Heart left ventricle (tissue), 16 donors: ENCODE measurements at regions not wholly inside any gene's neighbourhood (a gene's known extent, or its start where the extent isn't known, plus 50 kb on each side); places are given as distances from the start of the nearest gene placed in this dataset.

ENCODE experiments used
- ATAC-seq, 4 donors: fragments of 200-7000 bp; cut with Tn5 transposase; one replicate each; pipeline ENCODE4 v1.9.1; 2020 to 2022; ENCODE audit warnings: moderate library complexity in 4 of 4, mild to moderate bottlenecking in 3 of 4, moderate number of reproducible peaks in 1 of 4
- DNase-seq, 5 donors: peaks; one replicate each; pipeline ENCODE4 v3.0.0-alpha.2; 2020
- H3K27ac ChIP-seq, 12 donors: fragments of 200-600 bp; sonication (generic) in 4 of 12; one replicate each; pipeline versions ENCODE4 v1.5.0 to v1.8.0; 2016 to 2022; ENCODE audit warnings: mild to moderate bottlenecking in 2 of 12
- H3K27me3 ChIP-seq, 9 donors: fragments of 200-600 bp; sonication (generic) in 2 of 9; one replicate each; pipeline versions ENCODE4 v1.5.1 to v1.8.0; 2016 to 2022; ENCODE audit warnings: mild to moderate bottlenecking in 3 of 9
- H3K36me3 ChIP-seq, 9 donors: fragments of 200-600 bp; sonication (generic) in 2 of 9; one replicate each; pipeline versions ENCODE4 v1.5.0 to v1.8.0; 2018 to 2022; ENCODE audit warnings: mild to moderate bottlenecking in 2 of 9
- H3K4me1 ChIP-seq, 12 donors: fragments of 200-600 bp; sonication (generic) in 4 of 12; one replicate each; pipeline versions ENCODE4 v1.5.0 to v1.8.0; 2016 to 2022; ENCODE audit warnings: mild to moderate bottlenecking in 3 of 12
- H3K4me3 ChIP-seq, 12 donors: fragments of 200-600 bp; sonication (generic) in 4 of 12; one replicate each; pipeline versions ENCODE4 v1.5.0 to v1.8.0; 2017 to 2022; ENCODE audit warnings: mild to moderate bottlenecking in 9 of 12, moderate library complexity in 4 of 12
- H3K9me3 ChIP-seq, 12 donors: fragments of 200-600 bp; sonication (generic) in 4 of 12; one replicate each; pipeline versions ENCODE4 v1.5.0 to v1.8.0; 2016 to 2022; ENCODE audit warnings: mild to moderate bottlenecking in 1 of 12
- POLR2A ChIP-seq, 2 donors: fragments of 450-650 bp; IDR thresholded peaks; one replicate each; pipeline ENCODE4 v1.6.1; 2017; ENCODE audit warnings: antibody characterized with exemption in 2 of 2, mild to moderate bottlenecking in 2 of 2, moderate library complexity in 2 of 2
- WGBS, 4 donors: extraction: QIAGEN DNeasy Blood & Tissue Kit in 2 of 4; methylation state at CpG; one replicate each; pipeline versions ENCODE4 v1.1.5 to v1.1.7; 2013 to 2018; 5-methylcytosine and 5-hydroxymethylcytosine counted together
- intact Hi-C, 10 donors: fragments of 100-400 bp; cut with DNase I; formaldehyde crosslinking; loops; one replicate each; pipeline versions ENCODE4 v1.11.1 to v1.14.2; 2022
- TF ChIP-seq, protein P1 (sequence below), 12 donors: fragments of 200-600 bp; sonication (generic) in 4 of 12; IDR thresholded peaks; one replicate each; pipeline versions ENCODE4 v1.5.0 to v1.8.0; 2018 to 2022; ENCODE audit warnings: antibody characterized with exemption in 12 of 12, mild to moderate bottlenecking in 5 of 12
- donor health status: ischemic (EF 13 %, LVEDD 7.1; RV severe dilation, severe dysfunction).
- donor health status: healthy with polysubstance abuse.
- donor health status: DM: no; HTN: yes; CAD: no.
- donor health status: DM: no; HTN: no; CAD: no.
- donor health status: ischemic (EF 25% LVEDD 6.9; RV normal size, moderate dysfunction).
- donor health status: ischemic (EF 25% LVEDD 5.7; RV mildly dilated, moderate dysfunction).
- donor health status: healthy.
- donor health status: DM: yes; HTN: yes; CAD: no.
- donor health status: ischemic (EF 35%, LVEDD 5.7; RV mildly dilated, moderate dysfunction).
- donor health status: nonischemic (EF 11% LVEDD 7.7; RV severe dilation, severe dysfunction).
- donor health status: DM: yes; HTN: yes; CAD: no.
- donor health status: PGD.
- donor health status: ischemic (EF 29% LVEDD 5.4; RV normal size, mild dysfunction).
- donor health status: nonischemic (EF 23%, LVEDD 6.1; RV moderate dilation, normal function).

- ATAC-seq (no peak), DNase-seq (no peak)
- TF ChIP-seq, protein P1, sequence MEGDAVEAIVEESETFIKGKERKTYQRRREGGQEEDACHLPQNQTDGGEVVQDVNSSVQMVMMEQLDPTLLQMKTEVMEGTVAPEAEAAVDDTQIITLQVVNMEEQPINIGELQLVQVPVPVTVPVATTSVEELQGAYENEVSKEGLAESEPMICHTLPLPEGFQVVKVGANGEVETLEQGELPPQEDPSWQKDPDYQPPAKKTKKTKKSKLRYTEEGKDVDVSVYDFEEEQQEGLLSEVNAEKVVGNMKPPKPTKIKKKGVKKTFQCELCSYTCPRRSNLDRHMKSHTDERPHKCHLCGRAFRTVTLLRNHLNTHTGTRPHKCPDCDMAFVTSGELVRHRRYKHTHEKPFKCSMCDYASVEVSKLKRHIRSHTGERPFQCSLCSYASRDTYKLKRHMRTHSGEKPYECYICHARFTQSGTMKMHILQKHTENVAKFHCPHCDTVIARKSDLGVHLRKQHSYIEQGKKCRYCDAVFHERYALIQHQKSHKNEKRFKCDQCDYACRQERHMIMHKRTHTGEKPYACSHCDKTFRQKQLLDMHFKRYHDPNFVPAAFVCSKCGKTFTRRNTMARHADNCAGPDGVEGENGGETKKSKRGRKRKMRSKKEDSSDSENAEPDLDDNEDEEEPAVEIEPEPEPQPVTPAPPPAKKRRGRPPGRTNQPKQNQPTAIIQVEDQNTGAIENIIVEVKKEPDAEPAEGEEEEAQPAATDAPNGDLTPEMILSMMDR (IDR thresholded peaks at IDR 0.05) = no peak
- TF ChIP-seq POLR2A (IDR thresholded peaks at IDR 0.05) = no peak
- Histone ChIP-seq H3K4me3 (no peak overlapping the region), H3K9me3 (peaks cover 0 to 15% (median 3%) of the 10 kb centered on the region in 12 donors), H3K36me3 (no peaks in the 10 kb centered on the region), H3K27ac (peak overlapping the region in 1 of 12 donors; percentile 74), H3K27me3 (no peaks in the 10 kb centered on the region), H3K4me1 (peaks cover 0 to 18% (median 0%) of the 10 kb centered on the region in 12 donors)
- 44 to 55% (median 51%) methylated on average over 3 of the region's 3 CpGs for WGBS, 4 donors
- intact Hi-C loops = no loop called here
These were observed 141.2 kb downstream of the NRN1 start for GRCh38 chr6:5865506-5866031.

DNA sequence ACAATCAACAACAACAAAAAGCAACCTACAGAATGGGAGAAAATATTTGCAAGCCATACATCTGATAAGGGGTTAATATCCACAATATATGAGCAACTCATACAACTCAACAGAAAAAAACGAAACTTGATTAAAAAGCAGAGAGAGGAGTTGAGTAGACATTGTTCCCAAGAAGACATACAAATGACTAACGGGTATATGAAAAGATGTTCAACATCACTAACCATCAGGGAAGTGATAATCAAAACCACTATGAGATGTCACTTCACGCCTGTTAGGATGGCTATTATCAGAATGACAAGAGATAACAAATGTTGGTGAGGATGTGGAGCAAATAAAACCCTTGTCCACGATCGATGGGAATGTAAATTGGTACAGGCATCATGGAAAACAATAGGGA is 145.9 kb downstream of the NRN1 start:
- Histone ChIP-seq H3K36me3 (no peaks in the 10 kb centered on the region), H3K9me3 (peaks cover 0 to 6% (median 0%) of the 10 kb centered on the region in 12 donors), H3K4me3 (no peak overlapping the region), H3K27me3 (peaks cover 0 to 4% (median 0%) of the 10 kb centered on the region in 9 donors), H3K4me1 (peaks cover 0 to 4% (median 0%) of the 10 kb centered on the region in 12 donors), H3K27ac (no peak overlapping the region)
- intact Hi-C loops = no loop called here
- ATAC-seq = no peak
- no peak for DNase-seq
- no peak for TF ChIP-seq POLR2A (IDR thresholded peaks at IDR 0.05)
- TF ChIP-seq, protein P1 (IDR thresholded peaks at IDR 0.05) = no peak
- 71 to 73% (median 73%) methylated on average over 5 of the region's 5 CpGs for WGBS, 4 donors

DNA sequence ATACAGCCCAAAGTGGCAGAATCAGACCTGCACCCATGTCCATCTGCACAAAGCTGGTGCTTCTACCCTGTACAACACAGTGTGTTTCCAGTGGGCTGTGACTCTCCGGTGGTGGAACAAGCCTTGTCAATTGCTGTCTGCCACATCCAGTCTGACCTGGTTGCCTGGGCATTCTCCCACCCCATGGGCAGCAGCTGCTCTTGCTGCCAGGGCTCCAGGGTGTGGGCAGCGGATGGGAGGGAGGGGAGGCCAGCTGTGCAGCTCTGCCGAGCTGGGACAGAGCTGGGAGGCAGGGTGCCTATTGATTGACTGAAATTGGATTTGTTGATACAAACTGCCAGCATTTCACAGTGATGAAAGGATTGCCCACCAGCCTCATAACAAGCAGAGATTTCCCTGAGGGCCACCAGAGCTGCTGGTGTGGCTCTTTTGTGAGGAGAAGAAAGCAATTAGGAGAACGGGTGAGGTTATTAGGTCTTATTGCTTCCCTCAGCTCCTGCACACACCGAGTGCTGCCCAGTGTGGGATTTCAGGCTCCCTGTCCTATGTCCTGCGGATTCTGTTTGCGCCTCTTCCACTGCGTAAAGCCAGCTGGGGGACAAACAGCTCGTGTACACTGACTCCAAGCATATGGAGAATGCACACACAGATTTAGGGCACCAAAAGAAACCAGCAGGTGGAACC is 150.8 kb downstream of the NRN1 start:
- 83 to 87% (median 85%) methylated on average over 8 to 9 of the region's 9 CpGs for WGBS, 4 donors
- Histone ChIP-seq H3K27me3 (peaks cover 0 to 15% (median 6%) of the 10 kb centered on the region in 9 donors), H3K27ac (no peak overlapping the region), H3K36me3 (no peaks in the 10 kb centered on the region), H3K4me1 (peaks cover 0 to 9% (median 0%) of the 10 kb centered on the region in 12 donors), H3K9me3 (no peaks in the 10 kb centered on the region), H3K4me3 (no peak overlapping the region)
- ATAC-seq (no peak), DNase-seq (no peak)
- no peak for TF ChIP-seq POLR2A (IDR thresholded peaks at IDR 0.05)
- TF ChIP-seq, protein P1 (IDR thresholded peaks at IDR 0.05) = no peak
- intact Hi-C loops = no loop called here

DNA sequence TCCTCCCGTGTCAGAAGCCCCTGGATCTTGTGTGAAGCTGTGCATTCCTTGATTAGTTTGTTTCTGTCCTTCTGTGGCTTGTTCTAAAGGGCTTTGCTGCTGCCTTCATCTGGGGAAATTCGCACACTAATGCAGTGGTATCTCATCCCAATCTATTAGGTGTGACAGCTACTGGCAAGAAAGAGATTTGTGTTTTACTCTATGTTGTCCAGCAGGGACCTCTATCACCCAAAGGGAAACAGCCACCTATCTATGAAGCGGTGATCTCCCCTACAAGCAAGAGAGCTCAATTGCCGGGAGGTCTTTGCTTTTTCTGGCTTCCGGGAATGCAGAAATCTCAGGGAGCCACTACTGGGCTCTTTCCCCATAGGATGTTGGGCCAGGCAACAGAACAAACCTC is 151.8 kb downstream of the NRN1 start:
- no peak overlapping the region for H3K27ac ChIP-seq
- intact Hi-C loops = no loop called here
- WGBS, 4 donors = 65 to 84% (median 72%) methylated on average over 3 to 5 of the region's 5 CpGs
- ATAC-seq (no peak), DNase-seq (no peak)
- H3K4me3 ChIP-seq = no peak overlapping the region
- TF ChIP-seq POLR2A (IDR thresholded peaks at IDR 0.05) = no peak
- TF ChIP-seq, protein P1 (IDR thresholded peaks at IDR 0.05) = no peak
- H3K27me3 ChIP-seq = peaks cover 0 to 20% (median 9%) of the 10 kb centered on the region in 9 donors
- no peaks in the 10 kb centered on the region for H3K9me3 ChIP-seq
- no peaks in the 10 kb centered on the region for H3K36me3 ChIP-seq
- peaks cover 0 to 14% (median 0%) of the 10 kb centered on the region in 12 donors for H3K4me1 ChIP-seq
